Right atrium auricular region (tissue), 2 donors: ENCODE measurements at regions not wholly inside any gene's neighbourhood (a gene's known extent, or its start where the extent isn't known, plus 50 kb on each side); places are given as distances from the start of the nearest gene placed in this dataset.

Source experiments
- DNase-seq: peaks from one replicate; pipeline ENCODE4 v3.0.0-alpha.2; 2019; ENCODE audit warnings: low spot score
- H3K27ac ChIP-seq, 2 donors: fragments of 200-600 bp; sonication (generic); 1 replicate in 1 of 2; 2 replicates in 1 of 2; pipeline ENCODE4 v1.5.1; 2016 to 2019
- H3K27me3 ChIP-seq, 2 donors: fragments of 200-600 bp; sonication (generic); one replicate each; pipeline versions ENCODE4 v1.5.1 to v1.6.0; 2017 to 2019
- H3K36me3 ChIP-seq: fragments of 200-600 bp; sonication (generic); one replicate; pipeline ENCODE4 v1.5.1; 2016
- H3K4me1 ChIP-seq, 2 donors: fragments of 200-600 bp; sonication (generic); one replicate each; pipeline versions ENCODE4 v1.5.1 to v1.6.0; 2017 to 2019
- H3K4me3 ChIP-seq, 2 donors: fragments of 200-600 bp; sonication (generic); 1 replicate in 1 of 2; 2 replicates in 1 of 2; pipeline ENCODE4 v1.5.1; 2017 to 2019; ENCODE audit warnings: mild to moderate bottlenecking in 1 of 2, moderate library complexity in 1 of 2
- H3K9me3 ChIP-seq, 2 donors: fragments of 200-600 bp; sonication (generic); one replicate each; pipeline ENCODE4 v1.5.1; 2019
- TF ChIP-seq, protein P1 (sequence below), 2 donors: fragments of 200-600 bp; sonication (generic); IDR thresholded peaks; one replicate each; pipeline ENCODE4 v1.5.1; 2019; ENCODE audit warnings: antibody characterized with exemption in 2 of 2

DNA sequence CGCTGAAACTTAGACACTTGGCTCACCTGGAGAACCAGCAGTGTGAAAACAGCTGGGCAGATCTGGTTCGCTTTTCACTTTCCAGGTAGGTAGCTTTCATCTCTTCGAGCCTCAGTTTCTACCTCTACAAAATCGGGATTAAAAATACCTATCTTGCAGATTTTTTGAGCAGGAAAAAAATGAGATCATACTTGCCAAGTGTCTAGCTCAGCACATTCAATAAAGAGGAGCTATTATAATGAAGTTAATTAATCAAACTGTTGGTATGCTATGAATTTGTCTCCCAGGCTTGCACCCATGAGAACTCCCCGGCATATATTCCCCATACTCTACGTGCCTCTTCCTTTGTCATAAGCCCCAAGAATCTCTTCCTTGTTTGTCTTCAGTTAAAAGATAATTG lies 158.6 kb upstream of the LDB2 start:
- TF ChIP-seq, protein P1, sequence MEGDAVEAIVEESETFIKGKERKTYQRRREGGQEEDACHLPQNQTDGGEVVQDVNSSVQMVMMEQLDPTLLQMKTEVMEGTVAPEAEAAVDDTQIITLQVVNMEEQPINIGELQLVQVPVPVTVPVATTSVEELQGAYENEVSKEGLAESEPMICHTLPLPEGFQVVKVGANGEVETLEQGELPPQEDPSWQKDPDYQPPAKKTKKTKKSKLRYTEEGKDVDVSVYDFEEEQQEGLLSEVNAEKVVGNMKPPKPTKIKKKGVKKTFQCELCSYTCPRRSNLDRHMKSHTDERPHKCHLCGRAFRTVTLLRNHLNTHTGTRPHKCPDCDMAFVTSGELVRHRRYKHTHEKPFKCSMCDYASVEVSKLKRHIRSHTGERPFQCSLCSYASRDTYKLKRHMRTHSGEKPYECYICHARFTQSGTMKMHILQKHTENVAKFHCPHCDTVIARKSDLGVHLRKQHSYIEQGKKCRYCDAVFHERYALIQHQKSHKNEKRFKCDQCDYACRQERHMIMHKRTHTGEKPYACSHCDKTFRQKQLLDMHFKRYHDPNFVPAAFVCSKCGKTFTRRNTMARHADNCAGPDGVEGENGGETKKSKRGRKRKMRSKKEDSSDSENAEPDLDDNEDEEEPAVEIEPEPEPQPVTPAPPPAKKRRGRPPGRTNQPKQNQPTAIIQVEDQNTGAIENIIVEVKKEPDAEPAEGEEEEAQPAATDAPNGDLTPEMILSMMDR (IDR thresholded peaks at IDR 0.05) = no peak
- no peak for DNase-seq
- Histone ChIP-seq H3K9me3 (no peaks in the 10 kb centered on the region), H3K27me3 (no peaks in the 10 kb centered on the region), H3K4me1 (peaks cover 0 to 5% of the 10 kb centered on the region in 2 donors), H3K27ac (no peak overlapping the region), H3K4me3 (no peak overlapping the region), H3K36me3 (no peaks in the 10 kb centered on the region)

DNA sequence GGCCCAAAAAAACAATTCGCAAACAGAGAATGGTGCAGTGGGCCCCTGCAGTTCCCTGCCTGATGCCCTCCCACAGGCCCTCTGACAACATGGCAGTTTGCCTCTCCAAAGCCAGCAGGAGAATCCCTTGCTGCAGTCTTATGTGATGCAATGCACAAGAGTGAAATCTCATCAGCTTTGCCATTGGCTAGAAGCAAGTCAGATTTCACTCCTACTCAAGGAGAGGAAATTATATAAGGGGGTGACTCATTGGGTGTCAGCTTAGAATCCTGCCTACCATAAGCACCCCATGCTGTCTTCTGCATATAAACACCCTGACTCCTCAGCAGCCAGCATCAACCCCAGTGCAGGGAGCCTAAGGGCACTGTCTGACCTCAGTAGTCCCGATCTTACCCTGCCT lies 157.3 kb upstream of the LDB2 start:
- H3K4me1 ChIP-seq = peaks cover 0 to 5% of the 10 kb centered on the region in 2 donors
- H3K27ac ChIP-seq = no peak overlapping the region
- H3K36me3 ChIP-seq = no peaks in the 10 kb centered on the region
- TF ChIP-seq, protein P1 (IDR thresholded peaks at IDR 0.05) = no peak
- no peaks in the 10 kb centered on the region for H3K9me3 ChIP-seq
- no peaks in the 10 kb centered on the region for H3K27me3 ChIP-seq
- no peak overlapping the region for H3K4me3 ChIP-seq
- DNase-seq = no peak

- no peaks in the 10 kb centered on the region for H3K4me1 ChIP-seq
- TF ChIP-seq, protein P1 (IDR thresholded peaks at IDR 0.05) = no peak
- no peak for DNase-seq
- H3K9me3 ChIP-seq = peaks cover 0 to 12% of the 10 kb centered on the region in 2 donors
- H3K27ac ChIP-seq = no peak overlapping the region
- H3K36me3 ChIP-seq = no peaks in the 10 kb centered on the region
- H3K4me3 ChIP-seq = no peak overlapping the region
- no peaks in the 10 kb centered on the region for H3K27me3 ChIP-seq
Measured at GRCh38 chr4:17045866-17046265, 147.4 kb upstream of the LDB2 start.

- Histone ChIP-seq H3K36me3 (no peaks in the 10 kb centered on the region), H3K4me1 (no peaks in the 10 kb centered on the region), H3K27me3 (no peaks in the 10 kb centered on the region), H3K4me3 (no peak overlapping the region), H3K9me3 (no peaks in the 10 kb centered on the region), H3K27ac (no peak overlapping the region)
- no peak for DNase-seq
- TF ChIP-seq, protein P1 (IDR thresholded peaks at IDR 0.05) = no peak
Measured at GRCh38 chr4:17038510-17039176, 140.2 kb upstream of the LDB2 start.

DNA sequence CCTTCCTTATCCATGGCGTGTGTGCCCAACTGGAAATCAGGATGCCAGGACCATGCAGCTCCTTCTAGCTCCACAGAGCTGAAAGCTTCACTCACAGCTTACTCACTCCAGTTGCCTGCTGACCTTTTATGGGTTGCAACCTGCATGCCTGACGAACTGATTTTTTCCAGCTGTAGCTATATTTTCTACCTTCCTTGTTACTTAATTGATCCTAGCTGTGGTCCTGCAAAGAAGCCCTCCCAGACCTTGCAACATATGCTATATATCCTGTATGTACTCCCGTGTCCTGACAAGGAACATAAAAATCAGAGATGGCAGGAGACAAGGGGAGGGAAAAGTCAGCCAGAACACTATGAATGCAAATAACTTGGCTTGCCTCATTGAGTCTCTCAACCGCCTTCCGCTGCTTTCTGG lies 135.3 kb upstream of the LDB2 start:
- Histone ChIP-seq H3K9me3 (no peaks in the 10 kb centered on the region), H3K36me3 (no peaks in the 10 kb centered on the region), H3K27me3 (no peaks in the 10 kb centered on the region), H3K27ac (no peak overlapping the region), H3K4me1 (no peaks in the 10 kb centered on the region), H3K4me3 (no peak overlapping the region)
- TF ChIP-seq, protein P1 (IDR thresholded peaks at IDR 0.05) = no peak
- no peak for DNase-seq
